MM.1S (cell line): ENCODE measurements at regions not wholly inside any gene's neighbourhood (a gene's known extent, or its start where the extent isn't known, plus 50 kb on each side); places are given as distances from the start of the nearest gene placed in this dataset.

ENCODE experiments used
- CTCF ChIP-seq: fragments of 300-600 bp; sonication (generic); IDR thresholded peaks from 2 replicates; pipeline ENCODE4 v1.5.1; 2016; ENCODE audit warnings: antibody characterized with exemption, low read length, mixed read lengths
- EZH2 ChIP-seq: fragments of 300-600 bp; sonication (generic); optimal IDR thresholded peaks from 2 replicates; pipeline ENCODE3; 2017; ENCODE audit warnings: low read depth, mild to moderate bottlenecking, antibody characterized with exemption, low read length, mixed read lengths

GRCh38 chr18:77666613-77667012, 417.0 kb downstream of the GALR1 start:
- no peak for TF ChIP-seq CTCF
- no peak for TF ChIP-seq EZH2
